BLaER1 treated with 17β-estradiol and CSF1 and Interleukin-3, amounts not matched to agents 10 nM and 100 nM (cell line): ENCODE measurements at regions not wholly inside any gene's neighbourhood (a gene's known extent, or its start where the extent isn't known, plus 50 kb on each side); places are given as distances from the start of the nearest gene placed in this dataset.

Experiments used
- H3K27ac ChIP-seq, 11 experiments: shearing (Covaris generic); formaldehyde crosslinking; 2 replicates each; pipeline ENCODE4 v1.8.1; 2022
- H3K27me3 ChIP-seq, 11 experiments: shearing (Covaris generic); formaldehyde crosslinking; 2 replicates each; pipeline ENCODE4 v1.8.1; 2022
- H3K36me3 ChIP-seq, 11 experiments: shearing (Covaris generic); formaldehyde crosslinking; 2 replicates each; pipeline ENCODE4 v1.8.1; 2022
- H3K4me1 ChIP-seq, 10 experiments: shearing (Covaris generic); formaldehyde crosslinking; 2 replicates each; pipeline ENCODE4 v1.8.1; 2022
- H3K4me2 ChIP-seq, 11 experiments: shearing (Covaris generic); formaldehyde crosslinking; 2 replicates each; pipeline ENCODE4 v1.8.1; 2022
- H3K4me3 ChIP-seq, 10 experiments: shearing (Covaris generic); formaldehyde crosslinking; 2 replicates each; pipeline ENCODE4 v1.8.1; 2022
- H3K9ac ChIP-seq, 11 experiments: shearing (Covaris generic); formaldehyde crosslinking; 2 replicates each; pipeline ENCODE4 v1.8.1; 2022
- H3K9me3 ChIP-seq, 11 experiments: shearing (Covaris generic); formaldehyde crosslinking; replicated peaks in 1 of 11; 2 replicates each; pipeline ENCODE4 v1.8.1; 2022
- H4K20me1 ChIP-seq, 11 experiments: shearing (Covaris generic); formaldehyde crosslinking; 2 replicates each; pipeline ENCODE4 v1.8.1; 2022
- Cebpa-rat ChIP-seq, 11 experiments: shearing (Covaris generic); IDR thresholded peaks; 2 replicates each; pipeline ENCODE4 v1.8.1; 2022

- Histone ChIP-seq H3K4me3 (no peak overlapping the region), H3K9ac (no peak overlapping the region), H4K20me1 (no peaks in the 10 kb centered on the region), H3K36me3 (no peaks in the 10 kb centered on the region), H3K4me2 (peak overlapping the region in 8 of 11 experiments; percentile 15 to 71 (median 55); a peak in 15 of 22 replicates), H3K9me3 (no peaks in the 10 kb centered on the region; a peak in 2 of 22 replicates), H3K4me1 (peaks cover 0 to 19% (median 14%) of the 10 kb centered on the region in 10 experiments; a peak in 12 of 20 replicates), H3K27me3 (no peaks in the 10 kb centered on the region), H3K27ac (no peak overlapping the region)
- no peak for TF ChIP-seq Cebpa-rat (IDR thresholded peaks at IDR 0.05)
Observed at GRCh38 chr20:60960500-60960899, 291.6 kb upstream of the CDH4 start.

GRCh38 chr20:60961551-60961950 lies 290.5 kb upstream of the CDH4 start:
- no peak for TF ChIP-seq Cebpa-rat (IDR thresholded peaks at IDR 0.05)
- Histone ChIP-seq H3K27me3 (no peaks in the 10 kb centered on the region), H3K9ac (no peak overlapping the region)

DNA sequence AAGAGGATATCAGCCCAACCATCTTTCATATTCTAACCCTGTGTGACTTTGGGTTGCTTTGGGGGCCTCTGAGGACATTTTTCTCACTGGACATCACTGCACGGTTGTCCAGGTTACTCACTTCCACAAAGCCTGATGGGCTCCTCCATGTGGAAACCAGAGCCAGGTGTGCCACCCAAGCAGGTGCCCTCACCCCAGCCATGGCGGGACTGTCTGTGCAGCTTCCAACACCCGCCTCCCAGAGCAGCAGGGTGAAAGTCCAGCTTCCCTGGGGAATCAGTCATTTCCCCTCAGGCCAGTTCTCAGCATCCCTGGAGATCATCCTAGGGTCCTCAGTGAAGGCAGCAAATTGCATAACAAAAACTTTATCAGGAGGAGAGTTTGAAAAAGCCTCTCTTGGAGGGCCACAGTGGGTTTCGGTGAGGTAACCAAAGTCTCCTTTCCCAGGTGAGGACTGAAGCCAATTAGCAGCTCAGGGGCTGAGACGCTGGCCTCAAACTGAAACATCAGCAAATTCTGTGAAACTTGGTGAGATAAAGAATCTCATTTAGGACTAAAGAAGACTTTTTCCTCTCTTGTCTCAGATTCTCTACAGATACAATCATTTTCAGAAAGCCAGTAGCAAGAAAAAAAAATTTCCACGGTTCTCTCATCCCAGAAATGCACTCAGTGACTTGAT lies 289.6 kb upstream of the CDH4 start:
- Histone ChIP-seq H3K4me3 (no peak overlapping the region), H3K27me3 (no peaks in the 10 kb centered on the region), H3K36me3 (no peaks in the 10 kb centered on the region), H3K9ac (no peak overlapping the region), H3K27ac (no peak overlapping the region), H4K20me1 (no peaks in the 10 kb centered on the region), H3K4me2 (no peak overlapping the region), H3K9me3 (peaks cover 0 to 3% (median 0%) of the 10 kb centered on the region in 11 experiments; a peak in 3 of 22 replicates), H3K4me1 (peaks cover 0 to 19% (median 14%) of the 10 kb centered on the region in 10 experiments; a peak in 12 of 20 replicates)
- no peak for TF ChIP-seq Cebpa-rat (IDR thresholded peaks at IDR 0.05)

More at GRCh38 chr20:60961551-60961950, 290.5 kb upstream of the CDH4 start:
- Histone ChIP-seq H3K36me3 (no peaks in the 10 kb centered on the region), H3K4me1 (peaks cover 0 to 19% (median 14%) of the 10 kb centered on the region in 10 experiments; a peak in 12 of 20 replicates), H3K9me3 (no peaks in the 10 kb centered on the region; a peak in 2 of 22 replicates), H3K27ac (no peak overlapping the region), H3K4me3 (no peak overlapping the region), H3K4me2 (no peak overlapping the region), H4K20me1 (no peaks in the 10 kb centered on the region)

DNA sequence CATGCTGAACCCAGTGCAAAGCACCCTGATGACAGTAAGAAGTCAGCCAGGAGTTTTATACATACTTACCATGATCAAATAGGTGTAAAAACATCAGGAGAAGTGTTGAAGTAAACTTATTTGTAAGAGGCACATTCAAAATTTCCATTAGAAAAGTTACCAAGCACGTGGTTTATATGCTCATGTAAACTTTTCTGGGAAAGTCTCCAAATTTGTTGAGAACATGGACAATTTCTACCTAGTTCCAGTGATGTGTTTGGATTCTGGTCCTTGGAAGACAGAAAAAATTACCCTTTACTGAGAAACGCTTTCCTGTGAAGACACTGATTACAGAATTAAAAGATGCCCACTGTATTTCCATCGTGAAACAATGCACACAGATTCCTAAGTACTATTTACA lies 288.9 kb upstream of the CDH4 start:
- Histone ChIP-seq H3K4me1 (peaks cover 0 to 19% (median 14%) of the 10 kb centered on the region in 10 experiments; a peak in 12 of 20 replicates), H3K4me2 (no peak overlapping the region), H3K36me3 (no peaks in the 10 kb centered on the region), H3K27me3 (no peaks in the 10 kb centered on the region), H3K27ac (no peak overlapping the region), H3K9ac (no peak overlapping the region), H3K9me3 (peaks cover 0 to 7% (median 0%) of the 10 kb centered on the region in 11 experiments; a peak in 3 of 22 replicates), H3K4me3 (no peak overlapping the region), H4K20me1 (no peaks in the 10 kb centered on the region)
- no peak for TF ChIP-seq Cebpa-rat (IDR thresholded peaks at IDR 0.05)

DNA sequence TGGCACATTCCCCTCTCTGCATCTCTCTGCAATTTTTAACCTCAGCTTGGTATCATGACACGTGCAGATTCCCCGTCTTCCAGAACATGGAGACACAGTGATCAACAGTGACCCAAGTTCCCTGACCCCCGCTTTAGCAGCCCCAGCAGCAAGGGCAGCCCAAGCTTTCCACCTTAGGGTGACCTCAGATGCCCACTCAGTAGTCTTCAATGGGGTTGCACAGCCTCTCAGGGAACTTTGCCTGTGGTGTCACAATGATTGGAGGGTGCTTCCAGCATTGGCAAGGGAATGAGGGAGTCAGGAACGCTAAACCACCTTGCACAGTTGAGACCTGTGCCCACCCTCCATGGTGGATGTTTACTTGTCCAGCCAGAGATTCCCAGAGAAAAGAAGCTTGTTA lies 287.1 kb upstream of the CDH4 start:
- no peak overlapping the region for H3K4me2 ChIP-seq
- no peaks in the 10 kb centered on the region for H3K36me3 ChIP-seq
- H3K9ac ChIP-seq, result no peak overlapping the region
- H3K4me1 ChIP-seq, result peaks cover 0 to 20% (median 16%) of the 10 kb centered on the region in 10 experiments; a peak in 14 of 20 replicates
- H3K9me3 ChIP-seq, result peaks cover 0 to 17% (median 0%) of the 10 kb centered on the region in 11 experiments; a peak in 1 of 22 replicates
- H3K4me3 ChIP-seq, result no peak overlapping the region
- TF ChIP-seq Cebpa-rat (IDR thresholded peaks at IDR 0.05), result no peak
- no peak overlapping the region for H3K27ac ChIP-seq
- H4K20me1 ChIP-seq, result no peaks in the 10 kb centered on the region
- no peaks in the 10 kb centered on the region for H3K27me3 ChIP-seq

GRCh38 chr20:60966031-60966430 lies 286.0 kb upstream of the CDH4 start:
- Histone ChIP-seq H3K9ac (no peak overlapping the region), H4K20me1 (no peaks in the 10 kb centered on the region), H3K4me1 (peaks cover 0 to 9% (median 8%) of the 10 kb centered on the region in 10 experiments; a peak in 13 of 20 replicates), H3K27me3 (no peaks in the 10 kb centered on the region), H3K4me3 (no peak overlapping the region), H3K4me2 (no peak overlapping the region), H3K9me3 (peaks cover 0 to 17% (median 0%) of the 10 kb centered on the region in 11 experiments; a peak in 1 of 22 replicates), H3K36me3 (no peaks in the 10 kb centered on the region), H3K27ac (no peak overlapping the region)
- TF ChIP-seq Cebpa-rat (IDR thresholded peaks at IDR 0.05), result no peak

DNA sequence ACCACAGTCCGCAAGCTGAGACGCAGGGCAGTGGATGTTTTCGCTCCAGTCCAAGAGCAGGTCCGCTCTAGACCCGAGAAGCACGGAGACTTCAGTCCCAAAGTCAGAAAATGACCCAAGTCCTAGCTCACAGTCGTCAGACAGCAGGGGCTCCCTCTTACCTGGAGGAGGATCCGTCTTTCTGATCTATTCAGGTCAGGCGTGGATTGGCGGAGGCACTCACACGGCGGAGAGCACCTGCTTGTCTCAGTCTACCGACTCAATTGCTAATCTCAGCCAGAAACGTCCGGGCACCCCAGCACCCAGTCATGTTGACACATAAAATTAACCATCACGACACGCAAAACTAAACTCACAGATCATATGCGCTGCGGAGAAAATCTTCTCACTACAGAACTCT lies 285.3 kb upstream of the CDH4 start:
- Histone ChIP-seq H3K27me3 (no peaks in the 10 kb centered on the region), H3K4me2 (no peak overlapping the region), H3K9me3 (peaks cover 0 to 17% (median 0%) of the 10 kb centered on the region in 11 experiments; a peak in 1 of 22 replicates), H3K36me3 (no peaks in the 10 kb centered on the region), H3K27ac (no peak overlapping the region), H3K9ac (no peak overlapping the region), H3K4me3 (no peak overlapping the region), H4K20me1 (no peaks in the 10 kb centered on the region), H3K4me1 (peaks cover 0 to 9% (median 8%) of the 10 kb centered on the region in 10 experiments; a peak in 13 of 20 replicates)
- no peak for TF ChIP-seq Cebpa-rat (IDR thresholded peaks at IDR 0.05)

- Histone ChIP-seq H3K4me3 (no peak overlapping the region), H3K27ac (no peak overlapping the region), H3K9ac (no peak overlapping the region), H3K9me3 (peaks cover 0 to 17% (median 0%) of the 10 kb centered on the region in 11 experiments; a peak in 1 of 22 replicates), H3K4me2 (no peak overlapping the region), H4K20me1 (no peaks in the 10 kb centered on the region), H3K27me3 (no peaks in the 10 kb centered on the region), H3K36me3 (no peaks in the 10 kb centered on the region), H3K4me1 (peaks cover 0 to 9% (median 8%) of the 10 kb centered on the region in 10 experiments; a peak in 13 of 20 replicates)
- no peak for TF ChIP-seq Cebpa-rat (IDR thresholded peaks at IDR 0.05)
Observed at GRCh38 chr20:60967431-60968316, 284.4 kb upstream of the CDH4 start.
